Astrocyte (in vitro differentiated cells and primary cell): ENCODE measurements at regions not wholly inside any gene's neighbourhood (a gene's known extent, or its start where the extent isn't known, plus 50 kb on each side); places are given as distances from the start of the nearest gene placed in this dataset.

Experiments used
- DNase-seq: peaks from one replicate; pipeline ENCODE4 v3.0.0-alpha.2; 2010; ENCODE audit warnings: low read depth
- FAIRE-seq: peaks from 2 replicates; lab custom pipeline; 2011; peaks lifted over from hg19 to GRCh38; lab: Jason Lieb, UNC
- H2AFZ ChIP-seq: 2 replicates; pipeline ENCODE4 v1.6.0; 2012; ENCODE audit warnings: low read depth, low read length, inconsistent platforms
- H3K27ac ChIP-seq: 2 replicates; pipeline ENCODE4 v1.5.1; 2011; ENCODE audit warnings: low read depth, low read length, inconsistent platforms
- H3K27me3 ChIP-seq: 2 replicates; pipeline ENCODE4 v1.6.0; 2011; ENCODE audit warnings: low read length, inconsistent platforms; ENCODE audit not compliant: insufficient read depth
- H3K36me3 ChIP-seq: 2 replicates; pipeline ENCODE4 v1.5.1; 2011; ENCODE audit warnings: low read length, inconsistent platforms; ENCODE audit not compliant: insufficient read depth
- H3K4me1 ChIP-seq: 2 replicates; pipeline ENCODE4 v1.5.1; 2011; ENCODE audit warnings: low read length, inconsistent platforms; ENCODE audit not compliant: insufficient read depth
- H3K4me2 ChIP-seq: 2 replicates; pipeline ENCODE4 v1.6.0; 2012; ENCODE audit warnings: low read length, inconsistent platforms
- H3K4me3 ChIP-seq: 2 replicates; pipeline ENCODE4 v1.5.1; 2011; ENCODE audit warnings: low read depth, mild to moderate bottlenecking, low read length, inconsistent platforms; ENCODE audit not compliant: insufficient read depth
- H3K79me2 ChIP-seq: 2 replicates; pipeline ENCODE4 v1.6.0; 2012; ENCODE audit warnings: mild to moderate bottlenecking, low read length, inconsistent platforms; ENCODE audit not compliant: insufficient read depth
- H3K9ac ChIP-seq: 2 replicates; pipeline ENCODE4 v1.6.0; 2012; ENCODE audit warnings: mild to moderate bottlenecking, low read length, inconsistent platforms
- H3K9me3 ChIP-seq: 2 replicates; pipeline ENCODE4 v1.5.1; 2012; ENCODE audit warnings: low read depth, mild to moderate bottlenecking, low read length, inconsistent platforms; ENCODE audit not compliant: insufficient read depth
- H4K20me1 ChIP-seq: 2 replicates; pipeline ENCODE4 v1.6.0; 2012; ENCODE audit warnings: low read length, inconsistent platforms; ENCODE audit not compliant: insufficient read depth
- H3K27ac Mint-ChIP-seq: one replicate; pipeline ENCODE4 v1.8.0; 2021; ENCODE audit warnings: mild to moderate bottlenecking, mixed read lengths; ENCODE audit not compliant: unreplicated experiment
- H3K27me3 Mint-ChIP-seq: one replicate; pipeline ENCODE4 v1.8.0; 2021; ENCODE audit warnings: low read depth, mixed read lengths; ENCODE audit not compliant: unreplicated experiment
- H3K36me3 Mint-ChIP-seq: one replicate; pipeline ENCODE4 v1.8.0; 2021; ENCODE audit warnings: low read depth, mixed read lengths; ENCODE audit not compliant: unreplicated experiment
- H3K4me1 Mint-ChIP-seq: one replicate; pipeline ENCODE4 v1.8.0; 2021; ENCODE audit warnings: low read depth, mixed read lengths; ENCODE audit not compliant: unreplicated experiment
- H3K4me3 Mint-ChIP-seq: one replicate; pipeline ENCODE4 v1.8.0; 2021; ENCODE audit warnings: mild to moderate bottlenecking, moderate library complexity, mixed read lengths; ENCODE audit not compliant: unreplicated experiment
- H3K9me3 Mint-ChIP-seq: one replicate; pipeline ENCODE4 v1.8.0; 2021; ENCODE audit warnings: mild to moderate bottlenecking, mixed read lengths; ENCODE audit not compliant: unreplicated experiment
- CTCF ChIP-seq: IDR thresholded peaks from 2 replicates; pipeline ENCODE4 v1.5.1; 2011; ENCODE audit warnings: low read depth, mild to moderate bottlenecking, inconsistent platforms, low read length, moderate library complexity; ENCODE audit not compliant: insufficient read depth
- EZH2 ChIP-seq: IDR thresholded peaks from 2 replicates; pipeline ENCODE4 v1.6.1; 2012; ENCODE audit warnings: mild to moderate bottlenecking, low read length, inconsistent platforms; ENCODE audit not compliant: insufficient read depth

DNA sequence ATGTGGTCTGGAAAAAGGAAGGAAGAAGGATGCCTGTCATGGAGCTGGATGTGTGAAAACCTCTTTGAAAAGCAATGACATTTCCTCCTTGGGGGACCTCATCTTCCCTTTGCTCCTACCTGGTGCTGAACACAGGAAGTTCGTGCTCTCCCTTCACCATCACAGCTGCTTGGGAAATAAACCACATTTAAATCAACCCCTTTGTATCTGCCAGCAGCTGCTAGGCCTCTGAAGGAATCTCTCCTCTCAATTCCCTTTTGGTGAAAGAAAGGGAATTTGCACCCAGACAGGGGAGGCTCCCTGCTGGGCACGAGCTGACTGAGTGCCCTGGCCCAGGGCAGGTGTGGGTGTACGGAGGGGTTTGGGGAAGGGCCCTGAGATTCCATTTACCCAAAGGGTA is 437.7 kb downstream of the TSHZ3 start:
- H3K27ac ChIP-seq: no peak overlapping the region
- FAIRE-seq: no peak

GRCh38 chr19:30910485-30911240 is 438.6 kb downstream of the TSHZ3 start:
- Mint-ChIP-seq H3K27ac (no peak overlapping the region), H3K36me3 (no peaks in the 10 kb centered on the region), H3K27me3 (peaks cover 23% of the 10 kb centered on the region), H3K9me3 (no peaks in the 10 kb centered on the region), H3K4me1 (no peaks in the 10 kb centered on the region), H3K4me3 (no peak overlapping the region)
- Histone ChIP-seq H3K27ac (no peak overlapping the region), H3K9ac (no peak overlapping the region), H3K79me2 (no peaks in the 10 kb centered on the region), H2AFZ (no peak overlapping the region), H3K4me2 (no peak overlapping the region), H3K9me3 (no peaks in the 10 kb centered on the region), H4K20me1 (no peaks in the 10 kb centered on the region), H3K4me1 (no peaks in the 10 kb centered on the region), H3K4me3 (no peak overlapping the region), H3K36me3 (no peaks in the 10 kb centered on the region), H3K27me3 (no peaks in the 10 kb centered on the region)
- no peak for DNase-seq
- TF ChIP-seq EZH2 (no peak), CTCF (no peak)
- FAIRE-seq: no peak

More for the DNA sequence above, 437.7 kb downstream of the TSHZ3 start:
- DNase-seq: no peak
- H3K27ac Mint-ChIP-seq: no peak overlapping the region
- H3K4me3 Mint-ChIP-seq: no peak overlapping the region
- H4K20me1 ChIP-seq: no peaks in the 10 kb centered on the region
- H2AFZ ChIP-seq: no peak overlapping the region
- H3K27me3 Mint-ChIP-seq: peaks cover 24% of the 10 kb centered on the region
- TF ChIP-seq CTCF: no peak
- TF ChIP-seq EZH2: no peak
- no peaks in the 10 kb centered on the region for H3K36me3 Mint-ChIP-seq
- H3K27me3 ChIP-seq: no peaks in the 10 kb centered on the region
- no peaks in the 10 kb centered on the region for H3K4me1 ChIP-seq
- H3K9me3 ChIP-seq: no peaks in the 10 kb centered on the region
- no peaks in the 10 kb centered on the region for H3K36me3 ChIP-seq
- H3K9me3 Mint-ChIP-seq: no peaks in the 10 kb centered on the region
- no peak overlapping the region for H3K9ac ChIP-seq
- no peaks in the 10 kb centered on the region for H3K79me2 ChIP-seq
- no peak overlapping the region for H3K4me2 ChIP-seq
- no peak overlapping the region for H3K4me3 ChIP-seq
- no peaks in the 10 kb centered on the region for H3K4me1 Mint-ChIP-seq

GRCh38 chr19:30909216-30909615 is 440.0 kb downstream of the TSHZ3 start:
- H3K27me3 Mint-ChIP-seq: peaks cover 21% of the 10 kb centered on the region
- H2AFZ ChIP-seq: no peak overlapping the region
- no peak overlapping the region for H3K9ac ChIP-seq
- no peaks in the 10 kb centered on the region for H3K36me3 Mint-ChIP-seq
- H3K79me2 ChIP-seq: no peaks in the 10 kb centered on the region
- H3K4me1 Mint-ChIP-seq: no peaks in the 10 kb centered on the region
- H3K27ac ChIP-seq: no peak overlapping the region
- FAIRE-seq: no peak
- DNase-seq: no peak
- H3K9me3 Mint-ChIP-seq: no peaks in the 10 kb centered on the region
- no peak overlapping the region for H3K4me3 ChIP-seq
- no peaks in the 10 kb centered on the region for H3K36me3 ChIP-seq
- H3K4me2 ChIP-seq: no peak overlapping the region
- no peak for TF ChIP-seq CTCF
- TF ChIP-seq EZH2: no peak
- H3K4me3 Mint-ChIP-seq: no peak overlapping the region
- no peaks in the 10 kb centered on the region for H3K4me1 ChIP-seq
- no peak overlapping the region for H3K27ac Mint-ChIP-seq
- H3K27me3 ChIP-seq: no peaks in the 10 kb centered on the region
- H4K20me1 ChIP-seq: no peaks in the 10 kb centered on the region
- no peaks in the 10 kb centered on the region for H3K9me3 ChIP-seq
